IPS DF 4.7 (cell line): ENCODE measurements at regions not wholly inside any gene's neighbourhood (a gene's known extent, or its start where the extent isn't known, plus 50 kb on each side); places are given as distances from the start of the nearest gene placed in this dataset.

Experiments used
- DNase-seq: peaks from one replicate; pipeline ENCODE4 v3.0.0-alpha.2; 2013; ENCODE audit warnings: low spot score; ENCODE audit errors: extremely low read depth

DNA sequence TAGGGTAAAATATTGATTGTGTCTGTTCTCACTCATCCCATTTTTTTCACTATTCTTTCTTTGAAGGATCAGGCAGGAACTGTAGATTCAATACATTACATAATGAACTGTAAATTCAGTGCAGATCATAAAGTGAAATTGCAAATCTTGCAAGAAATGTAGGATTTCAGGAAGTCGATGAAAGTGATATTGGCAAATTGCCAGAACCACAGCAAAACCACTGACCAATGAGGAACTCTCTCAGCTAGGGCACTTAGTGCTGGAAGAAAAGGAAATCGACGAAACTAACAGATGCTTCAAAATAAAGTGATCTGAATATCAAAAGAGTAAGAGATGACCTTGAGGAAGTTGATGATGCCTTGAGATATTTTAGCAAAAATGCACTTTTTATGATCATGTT, 157.6 kb downstream of the AACS start:
- no peak for DNase-seq

DNA sequence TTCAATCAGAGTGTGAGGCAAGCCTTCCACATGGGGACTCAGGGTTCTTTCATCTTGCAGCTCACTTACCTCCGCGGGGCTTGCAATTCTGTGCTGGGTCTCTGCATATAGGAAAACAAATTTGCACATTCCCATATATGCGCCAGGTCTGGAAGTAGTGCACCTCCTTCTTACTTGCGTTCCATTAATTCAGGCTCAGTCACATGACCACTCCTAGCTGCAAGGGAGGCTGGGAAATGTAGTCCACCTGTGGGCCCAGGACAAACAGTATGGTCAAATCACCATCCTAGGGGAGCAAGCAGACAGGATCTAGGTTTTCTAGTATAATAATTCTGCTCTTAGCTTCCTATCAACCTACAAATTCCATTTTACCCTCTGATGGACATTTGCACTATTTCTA, 160.4 kb downstream of the AACS start:
- DNase-seq: no peak

DNA sequence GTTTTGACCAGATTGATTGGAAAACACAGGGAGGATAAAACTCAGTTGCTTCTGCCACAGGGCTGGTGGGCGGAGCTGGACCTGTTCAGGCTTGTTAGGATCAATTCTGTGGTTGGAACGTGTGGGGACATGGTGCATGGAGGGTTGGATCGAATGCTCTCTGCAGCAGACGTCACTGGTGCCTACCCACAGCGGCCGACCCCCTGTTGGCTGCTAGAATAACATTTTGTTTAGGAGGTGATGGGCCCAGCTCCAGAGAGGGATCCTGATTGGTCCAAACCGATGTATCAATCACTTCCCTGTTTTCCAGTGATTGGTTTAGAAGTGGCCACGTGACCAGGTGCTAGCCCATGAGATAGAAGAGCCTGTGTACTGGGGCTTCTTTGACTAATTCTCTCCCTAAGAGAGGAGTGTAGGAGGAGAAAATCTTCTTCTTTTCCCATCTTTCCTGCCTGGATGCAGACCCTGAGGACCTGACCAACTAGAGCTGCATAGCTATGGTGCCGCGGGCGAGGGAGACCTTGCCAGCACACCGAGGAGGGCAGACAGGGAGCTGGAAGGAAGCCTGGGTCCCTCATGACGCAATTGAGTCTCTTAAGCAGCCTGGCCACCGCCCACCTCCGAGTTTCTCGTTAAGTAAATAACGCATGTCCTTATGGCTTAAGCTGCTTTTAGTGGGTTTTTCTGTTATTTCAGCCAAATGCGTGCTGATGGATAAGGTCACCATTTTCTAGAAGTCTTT, 163.5 kb downstream of the AACS start:
- no peak for DNase-seq

DNA sequence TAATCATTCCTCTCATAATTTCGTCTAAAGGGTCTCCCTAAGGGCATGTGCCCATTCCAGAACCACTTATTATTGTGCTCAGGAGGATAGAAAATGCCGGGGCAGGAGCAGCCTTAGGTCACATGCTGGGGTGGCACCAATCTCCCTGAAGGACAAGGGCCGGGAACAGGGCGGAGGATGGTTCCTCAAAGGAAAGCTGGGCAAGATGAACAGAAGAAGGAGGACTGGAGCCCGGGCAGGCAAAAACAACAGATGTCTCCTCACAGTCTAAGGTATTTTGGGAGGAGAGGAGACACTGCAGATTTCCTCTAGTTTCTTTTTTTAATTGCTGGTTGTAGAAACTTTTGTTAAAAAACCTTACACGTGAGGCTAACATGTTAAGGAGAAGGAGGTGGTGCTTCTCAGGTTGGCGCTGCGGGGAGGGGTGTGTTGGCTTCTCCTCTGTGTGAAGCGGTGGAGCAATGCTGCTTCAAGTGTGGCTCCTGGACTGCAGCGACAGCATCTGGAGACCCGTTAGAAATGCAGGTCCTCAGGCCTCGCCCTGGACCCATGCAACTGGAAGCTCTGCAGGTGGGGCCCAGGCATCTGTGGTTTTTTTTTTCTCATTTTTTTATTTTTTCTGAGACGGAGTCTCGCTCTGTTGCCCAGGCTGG, 164.8 kb downstream of the AACS start:
- no peak for DNase-seq

DNA sequence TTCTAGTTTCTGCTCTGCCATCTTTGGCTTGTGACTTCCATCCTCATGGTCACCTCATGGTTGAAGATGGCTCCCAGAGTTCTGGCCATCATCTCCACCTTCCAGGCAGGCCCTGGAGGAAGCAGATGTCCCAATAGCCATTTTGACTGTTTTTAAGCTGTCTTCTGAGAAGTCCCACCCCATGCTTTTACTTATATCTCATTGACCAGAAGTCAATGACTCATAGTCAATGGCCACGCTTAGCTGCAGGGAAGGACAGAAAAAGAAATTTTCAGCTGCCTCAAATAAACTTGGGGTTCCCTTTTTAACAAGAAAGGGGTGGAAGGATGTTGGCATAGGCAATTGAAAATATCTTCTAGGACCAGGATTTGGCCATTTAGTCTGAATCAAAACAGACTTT, 168.1 kb downstream of the AACS start:
- no peak for DNase-seq

DNA sequence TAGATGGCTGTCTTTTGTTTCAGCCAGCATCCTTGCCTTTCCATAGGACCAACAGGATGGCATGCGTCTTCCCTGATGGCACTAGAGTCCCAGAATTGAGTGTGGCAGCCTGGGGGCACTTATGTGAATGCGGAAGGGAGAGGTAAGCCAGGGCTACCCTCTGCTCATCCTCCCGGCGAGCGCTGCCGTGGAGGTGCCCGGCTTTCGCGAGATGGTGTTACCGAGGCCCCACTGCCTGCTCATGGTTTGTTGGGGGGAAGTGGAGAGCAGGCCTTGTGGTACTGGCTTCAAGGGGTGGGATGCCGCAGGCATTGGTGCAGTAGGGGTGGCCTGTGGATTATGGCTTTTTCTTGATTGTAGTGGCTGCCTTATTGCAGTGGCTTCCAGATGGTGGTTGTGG, 174.3 kb downstream of the AACS start:
- DNase-seq: no peak

DNA sequence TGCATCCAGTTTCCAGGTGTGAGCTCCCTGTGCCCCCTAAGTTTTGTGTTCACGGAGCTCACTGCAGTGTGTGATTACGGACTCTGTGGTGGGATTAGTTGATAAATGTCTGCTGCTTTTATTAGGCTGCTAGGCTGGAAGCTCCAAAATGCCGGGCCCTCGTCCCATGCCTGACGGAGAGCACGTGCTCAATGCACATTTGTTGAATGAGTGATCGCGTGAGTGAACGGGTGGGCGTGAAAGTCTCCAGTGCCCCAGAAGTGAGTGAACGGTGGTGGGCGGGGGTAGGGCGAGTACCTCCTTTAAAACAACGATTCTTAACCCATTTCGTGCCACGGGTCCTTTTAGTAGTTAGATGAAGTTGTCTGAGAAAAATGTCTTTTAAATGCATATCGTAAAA, 175.5 kb downstream of the AACS start:
- no peak for DNase-seq

DNA sequence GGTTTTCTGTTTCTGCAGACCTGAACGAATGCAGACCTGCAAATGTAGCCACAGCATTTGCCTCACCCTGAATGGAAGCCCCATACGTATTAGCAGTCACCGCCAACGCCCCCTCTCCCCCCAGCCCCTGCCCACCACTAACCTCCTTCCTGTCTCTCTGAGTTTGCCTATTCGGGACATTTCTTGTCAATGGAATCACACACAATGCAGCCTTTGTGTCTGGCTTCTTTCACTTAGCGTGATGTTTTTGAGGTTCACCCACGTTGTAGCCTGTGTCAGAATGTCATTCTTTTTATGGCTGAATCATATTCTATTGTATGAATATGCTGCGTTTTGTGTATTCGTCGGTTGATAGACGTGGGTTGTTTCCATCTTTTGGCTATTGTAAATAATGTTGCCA, 178.6 kb downstream of the AACS start:
- no peak for DNase-seq

DNA sequence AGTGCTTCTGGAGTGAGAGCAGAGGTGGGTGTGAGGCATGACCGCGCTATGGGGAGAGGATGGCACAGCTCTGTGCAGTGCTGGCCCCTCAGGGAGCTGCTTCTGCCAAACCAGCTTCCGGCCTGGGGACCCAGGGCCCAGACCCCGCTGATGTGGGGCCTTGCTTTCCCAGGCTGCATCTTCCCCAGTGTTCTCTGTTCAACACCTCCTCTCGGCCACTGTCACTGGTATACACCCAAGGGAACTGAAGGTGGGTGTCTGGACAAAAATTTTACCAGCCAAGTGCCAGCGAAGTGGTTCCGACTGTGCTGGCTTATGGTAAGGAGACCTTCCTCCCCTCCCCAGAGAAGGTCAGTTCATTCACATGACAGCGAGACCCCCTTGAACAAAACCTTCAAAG, 179.1 kb downstream of the AACS start:
- DNase-seq: no peak

DNA sequence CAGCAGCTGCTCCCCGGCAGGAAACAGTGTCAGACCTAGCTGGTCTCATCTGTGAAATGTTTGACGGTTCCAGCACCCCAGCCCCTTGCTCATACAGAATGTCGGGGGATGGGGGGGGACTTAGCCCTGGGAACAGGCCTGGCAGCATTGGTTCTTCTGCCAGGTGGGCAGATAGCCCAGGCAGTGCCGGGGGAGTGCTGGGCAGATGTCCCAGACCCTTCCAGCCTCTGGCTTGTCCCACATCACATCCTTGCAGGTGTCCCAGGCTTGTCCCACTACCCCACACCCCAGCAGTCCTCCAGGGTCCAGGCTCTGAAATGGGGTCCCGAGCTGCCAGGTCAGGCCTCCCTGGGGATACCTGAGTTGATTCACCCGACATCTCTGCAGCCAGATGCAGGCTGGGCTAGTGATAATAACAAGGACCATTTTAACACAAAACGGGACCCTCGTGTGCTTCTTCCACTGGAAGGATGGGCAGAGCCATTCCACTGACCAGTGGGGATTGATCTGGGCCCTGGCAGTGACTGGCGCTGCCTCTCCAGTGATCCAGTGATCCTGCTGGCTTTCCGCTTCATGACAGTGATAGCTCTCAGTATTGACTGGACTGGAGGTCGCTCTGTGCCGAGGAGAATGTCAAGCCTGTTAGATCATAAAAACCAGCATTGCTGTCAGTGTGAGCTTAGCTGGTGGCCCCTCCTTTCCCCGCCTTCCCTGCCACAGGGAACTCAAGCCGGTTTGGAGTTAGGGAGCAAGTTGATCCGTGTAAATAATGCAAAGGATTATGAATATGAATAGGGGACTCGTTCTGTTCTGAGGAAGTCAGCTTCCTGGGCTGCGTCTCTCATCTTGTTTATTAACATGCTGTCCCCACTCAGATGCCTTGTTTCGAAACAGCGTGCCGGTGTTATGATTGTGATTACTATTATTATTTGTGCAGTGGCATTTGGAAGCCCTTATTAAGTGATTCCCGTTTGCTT, 180.6 kb downstream of the AACS start:
- no peak for DNase-seq

DNA sequence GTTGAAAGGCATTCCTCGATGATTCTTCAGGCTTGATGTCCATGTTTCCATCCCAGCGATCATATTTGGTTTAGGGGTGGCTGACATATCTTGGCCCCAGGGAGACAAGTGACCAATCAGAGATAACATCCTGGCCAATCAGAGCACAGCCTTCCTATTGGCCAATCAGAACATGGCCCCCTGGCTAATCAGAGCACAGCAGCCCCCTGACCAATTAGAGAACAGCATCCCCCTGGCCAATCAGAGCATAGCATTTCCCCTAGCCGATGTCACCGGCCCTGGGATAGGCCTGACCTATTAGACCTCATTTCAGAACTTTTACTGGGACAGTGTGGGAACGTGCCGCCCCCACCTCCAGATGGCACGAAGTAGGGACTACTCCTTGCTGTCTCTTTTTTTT, 182.2 kb downstream of the AACS start:
- DNase-seq: no peak

DNA sequence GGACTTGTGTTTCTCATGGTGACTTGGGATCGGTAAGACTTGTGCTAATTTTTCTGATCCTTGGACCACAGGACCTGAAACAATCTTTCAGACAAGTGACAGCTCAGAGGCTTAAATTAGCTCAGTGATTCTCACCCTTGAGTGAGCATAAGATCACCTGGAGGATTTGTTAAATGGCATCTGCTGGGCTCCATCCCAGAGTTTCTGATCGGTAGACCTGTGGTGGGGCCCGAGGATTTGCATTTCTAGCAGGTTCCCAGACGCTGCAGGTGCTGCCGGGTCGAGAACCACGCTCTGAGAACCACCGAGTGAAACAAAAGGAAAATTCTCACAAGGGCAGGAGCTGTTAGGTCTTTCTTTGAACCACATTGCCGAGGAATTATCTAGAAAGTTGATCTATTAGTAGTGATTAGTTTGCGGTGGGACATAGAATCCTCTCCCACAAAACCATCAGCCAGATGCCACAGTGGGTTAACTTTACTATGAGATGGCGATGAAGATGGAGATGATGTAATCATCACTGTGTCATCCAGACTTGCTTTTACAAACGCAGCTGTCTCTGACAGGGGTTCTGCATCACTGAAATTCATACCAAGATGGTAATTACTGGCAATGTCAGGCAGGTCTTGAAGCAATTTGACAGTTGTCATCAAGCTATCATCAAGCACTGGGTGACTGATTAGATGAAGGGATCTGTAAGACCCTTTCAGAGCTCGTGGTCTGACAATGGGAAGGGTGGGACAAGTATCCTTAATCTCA, 184.0 kb downstream of the AACS start:
- no peak for DNase-seq

DNA sequence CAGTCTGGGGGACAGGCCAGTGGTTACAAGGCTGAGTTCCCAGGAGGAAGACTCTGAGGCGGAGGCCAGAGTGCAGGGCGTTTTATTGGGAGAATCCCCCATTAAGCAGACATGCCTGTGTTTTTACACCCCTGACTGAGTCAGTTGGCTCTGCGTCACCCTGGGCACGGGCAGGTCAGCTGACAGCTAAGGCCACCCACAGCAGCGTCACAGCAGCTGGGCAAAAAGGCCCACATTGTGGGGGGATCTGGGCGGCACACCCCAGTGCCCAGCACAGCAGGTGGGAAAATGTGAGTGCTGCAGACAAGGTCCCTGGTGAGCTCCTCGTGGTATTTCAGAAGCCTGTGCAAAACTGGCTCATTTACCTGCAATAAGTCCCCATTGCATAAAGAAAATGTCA, 184.7 kb downstream of the AACS start:
- DNase-seq: no peak

DNA sequence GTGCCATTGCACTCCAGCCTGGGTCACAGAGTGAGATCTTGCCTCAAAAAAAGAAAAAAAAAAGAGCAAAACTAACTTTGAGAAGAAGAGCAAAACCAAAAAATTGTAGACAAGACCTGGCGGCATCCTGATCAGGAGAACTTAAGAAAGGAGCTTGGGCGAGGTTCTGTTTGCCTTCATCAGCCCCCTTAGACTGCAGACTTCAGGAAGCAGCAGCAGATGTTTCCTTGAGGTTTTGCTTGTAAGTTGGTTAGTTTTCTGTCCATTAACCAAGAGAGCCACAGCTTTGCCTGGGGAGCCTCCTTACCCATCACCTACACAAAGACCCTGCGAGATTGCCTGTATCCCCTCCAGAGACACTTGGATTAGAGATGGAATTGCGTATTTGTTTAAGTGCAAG, 189.0 kb downstream of the AACS start:
- no peak for DNase-seq

DNA sequence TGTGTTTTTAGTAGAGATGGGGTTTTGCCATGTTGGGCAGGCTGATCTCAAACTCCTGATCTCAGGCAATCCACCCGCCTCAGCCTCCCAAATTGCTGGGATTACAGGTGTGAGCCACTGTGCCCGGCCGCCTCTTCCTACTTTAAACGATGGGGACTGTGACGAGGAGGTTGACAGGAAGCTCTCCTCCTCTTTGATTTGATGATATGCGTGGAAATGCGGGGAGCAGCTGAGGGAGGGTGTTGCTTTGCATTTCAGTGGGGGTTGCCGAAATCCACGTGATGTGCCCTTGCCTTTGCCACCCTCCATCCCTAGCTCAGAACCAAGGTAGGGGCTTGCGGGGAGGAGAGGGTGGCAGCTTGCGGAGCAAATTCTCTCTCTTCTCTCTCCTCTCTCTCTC, 189.6 kb downstream of the AACS start:
- no peak for DNase-seq

DNA sequence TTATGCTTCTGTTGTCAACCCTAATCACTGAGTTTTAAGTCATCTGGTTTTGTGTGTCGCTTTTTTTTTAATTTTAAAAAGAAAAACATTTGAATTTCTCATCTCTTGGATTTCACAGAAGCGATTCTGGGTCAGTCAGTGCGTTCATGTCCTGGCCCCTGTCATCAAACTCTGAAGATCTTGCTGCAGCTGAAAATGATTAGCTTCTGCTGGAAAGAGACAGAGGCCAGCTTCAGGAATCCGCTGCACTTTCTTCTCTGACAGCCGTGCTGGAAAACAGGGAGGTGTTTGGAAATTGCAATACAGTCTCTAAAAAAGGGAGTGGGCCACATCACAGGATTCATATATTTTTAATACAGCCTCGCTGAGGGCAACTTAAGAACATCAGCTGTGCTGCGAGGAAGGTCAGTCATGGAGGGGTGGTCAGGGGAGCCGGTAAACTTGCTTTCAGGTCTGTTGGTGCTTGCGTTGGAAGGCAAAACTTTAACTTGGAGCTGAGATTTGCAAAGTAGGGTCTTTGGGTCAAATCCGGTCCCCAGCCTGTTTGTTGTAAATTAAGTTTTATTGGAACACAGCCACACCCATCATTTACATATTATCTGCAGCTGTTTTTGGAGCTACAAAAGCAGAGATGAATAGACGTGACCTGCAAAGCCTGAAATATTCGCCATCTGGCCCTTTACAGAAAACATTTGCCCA, 190.8 kb downstream of the AACS start:
- no peak for DNase-seq

DNA sequence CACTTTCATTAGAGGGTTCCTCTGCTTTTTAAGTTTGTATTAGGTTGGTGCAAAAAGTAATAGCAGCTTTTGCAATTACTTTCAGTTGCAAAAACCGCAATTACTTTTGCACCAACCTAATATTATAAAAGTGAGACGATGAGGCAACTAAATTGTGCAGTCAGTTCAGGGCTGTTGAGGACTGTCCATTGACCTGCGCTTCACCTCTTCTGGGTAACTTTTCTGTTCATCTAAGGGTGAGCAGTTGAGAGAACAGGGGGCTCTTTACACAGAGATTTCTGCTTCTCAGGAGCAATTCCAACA, 191.3 kb downstream of the AACS start:
- DNase-seq: no peak

DNA sequence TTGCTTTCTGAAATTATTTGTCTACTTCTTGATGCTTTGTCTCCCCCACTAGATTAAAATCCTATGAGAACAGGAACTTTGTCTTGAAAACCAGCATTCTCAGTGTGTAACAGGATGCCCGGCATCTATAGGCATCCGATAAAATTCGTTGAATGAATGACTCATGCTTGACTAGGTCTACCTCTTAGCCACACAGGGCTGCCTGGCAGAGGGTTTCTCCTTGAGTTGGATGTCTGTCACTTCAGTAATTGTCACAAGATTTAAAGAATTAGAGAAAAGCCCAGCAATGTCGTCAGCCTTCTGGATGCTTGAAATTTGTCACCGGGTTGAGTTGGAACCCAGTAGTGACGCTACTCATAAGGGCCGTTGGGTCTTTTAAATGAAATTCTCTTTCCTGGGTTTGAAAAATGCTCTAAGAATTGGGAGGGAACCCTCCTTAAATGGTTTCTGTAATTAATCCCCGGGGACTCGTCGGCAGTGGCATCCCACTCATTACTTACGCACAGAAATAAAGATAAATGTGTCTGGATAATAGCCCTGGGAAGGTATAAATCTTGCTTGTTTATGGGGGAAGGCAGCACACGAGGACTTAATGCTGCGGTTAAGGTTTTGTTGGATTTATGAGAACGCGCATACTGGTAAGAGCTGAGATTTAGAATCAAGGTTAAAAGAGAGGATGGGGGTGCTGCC, 194.1 kb downstream of the AACS start:
- no peak for DNase-seq

DNA sequence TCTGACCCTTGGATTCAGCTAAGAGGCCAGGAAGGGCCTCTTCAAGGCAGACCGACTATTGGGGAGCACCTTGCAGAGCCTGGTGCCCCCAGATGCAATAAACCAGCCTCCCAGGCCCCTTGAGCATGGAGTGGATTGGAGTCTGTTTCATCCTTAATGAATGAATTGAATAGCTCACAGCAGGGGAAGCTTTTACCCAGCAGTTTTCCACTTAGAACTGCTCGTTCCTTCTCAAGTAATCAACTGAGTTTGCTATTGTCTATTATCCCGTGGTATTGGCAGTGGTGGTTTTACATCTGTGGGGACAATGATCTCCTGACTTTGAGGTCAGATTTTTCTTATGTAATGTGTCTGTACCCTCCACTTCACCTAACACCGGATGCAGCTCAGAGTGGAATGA, 197.6 kb downstream of the AACS start:
- DNase-seq: no peak

DNA sequence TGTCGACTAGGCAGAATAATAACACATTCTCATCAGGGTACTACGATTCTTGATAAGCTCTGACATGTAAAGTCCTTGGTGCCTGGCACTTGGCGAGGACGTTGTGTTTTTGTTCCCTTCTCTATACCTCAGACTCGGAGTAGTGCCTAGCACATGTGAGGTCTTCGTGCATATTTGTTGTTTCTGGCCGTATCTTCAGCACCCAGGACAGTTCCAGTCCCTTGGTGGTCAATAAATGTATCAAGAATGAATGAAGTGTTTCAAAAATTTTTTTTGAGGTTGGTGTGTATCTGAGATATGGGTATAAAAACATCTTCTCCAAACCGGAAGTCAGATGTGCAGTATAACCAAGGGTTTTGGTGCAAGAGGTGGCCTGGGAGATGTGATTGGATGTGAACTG, 198.2 kb downstream of the AACS start:
- no peak for DNase-seq

DNA sequence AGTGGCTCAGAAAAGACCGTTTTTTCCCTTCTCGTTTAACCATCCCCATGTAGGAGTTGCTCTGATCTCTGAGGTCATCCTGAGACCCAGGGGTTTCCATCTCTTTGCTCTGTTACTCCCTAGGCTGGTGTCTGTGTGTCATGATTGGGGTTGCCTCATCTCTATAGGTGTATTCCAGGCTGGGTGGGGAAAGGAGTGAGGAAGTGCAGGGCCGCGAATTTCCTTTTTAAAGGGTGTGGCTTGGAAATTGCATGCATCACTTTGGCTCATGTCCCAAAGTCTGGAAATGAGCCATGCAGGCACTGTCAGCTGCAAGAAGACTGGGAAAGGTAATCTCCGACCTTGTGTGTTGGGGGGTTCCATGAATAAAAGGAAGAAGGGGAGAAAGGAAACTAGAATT, 201.9 kb downstream of the AACS start:
- DNase-seq: no peak
